ENCODE measurements at regions not wholly inside any gene's neighbourhood (a gene's known extent, or its start where the extent isn't known, plus 50 kb on each side); places are given as distances from the start of the nearest gene placed in this dataset.

DNA sequence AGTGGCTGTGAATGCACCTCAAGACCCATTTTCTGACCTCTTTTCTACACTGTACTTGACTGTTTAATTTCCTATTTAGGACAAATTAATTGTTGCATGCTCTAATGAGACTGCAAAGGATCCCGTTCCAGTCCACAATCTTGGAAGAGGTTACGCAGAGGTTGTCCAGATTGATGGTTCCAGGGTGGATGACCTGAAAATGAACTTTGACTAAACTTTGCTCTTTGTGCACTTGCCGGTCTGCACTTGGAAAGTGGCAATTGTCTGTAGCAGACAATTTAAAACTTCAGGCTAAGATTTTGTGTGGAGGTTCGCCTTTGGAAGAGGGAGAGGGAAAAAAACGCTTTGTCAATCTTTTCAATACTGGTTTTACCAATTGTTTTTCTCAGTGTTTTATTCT, 267.8 kb downstream of the TMEM161B start:
- intact Hi-C loops (cut with micrococcal nuclease), result no loop called here
- ATAC-seq, result no peak
- no peak for DNase-seq

- intact Hi-C loops (cut with micrococcal nuclease), result no loop called here
- ATAC-seq (no peak), DNase-seq (no peak)
These were observed 271.0 kb downstream of the TMEM161B start for GRCh38 chr5:87997662-87998061.

DNA sequence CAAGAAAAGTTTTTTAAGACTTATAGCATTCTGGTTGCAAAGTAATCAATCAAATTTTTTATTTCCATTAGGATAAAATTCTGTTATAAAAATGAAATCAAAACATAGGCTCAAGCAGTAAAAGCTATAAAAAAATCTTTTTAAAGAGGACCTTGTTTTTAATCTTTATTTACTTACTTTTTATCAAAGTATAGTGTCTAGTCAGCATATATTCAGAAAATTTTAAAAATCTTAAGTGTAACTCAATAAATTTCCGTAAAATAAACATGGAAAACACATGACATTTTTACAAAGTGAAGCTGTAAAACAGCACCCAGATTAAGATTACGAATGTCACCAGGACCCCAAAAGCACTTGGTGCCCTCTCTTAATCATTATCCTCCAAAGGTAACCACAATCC, 302.4 kb downstream of the TMEM161B start:
- ATAC-seq (no peak), DNase-seq (no peak)
- intact Hi-C loops (cut with micrococcal nuclease), result no loop called here

GRCh38 chr5:87954121-87954520, 314.5 kb downstream of the TMEM161B start:
- no peak for DNase-seq
- no peak for ATAC-seq
- intact Hi-C loops (cut with micrococcal nuclease), result no loop called here

GRCh38 chr5:87951661-87952060, 317.0 kb downstream of the TMEM161B start:
- no peak for ATAC-seq
- intact Hi-C loops (cut with micrococcal nuclease), result no loop called here

GRCh38 chr5:87949676-87950631, 318.7 kb downstream of the TMEM161B start:
- no peak for DNase-seq
- no peak for ATAC-seq
- intact Hi-C loops (cut with micrococcal nuclease), result no loop called here

More at GRCh38 chr5:87951661-87952060, 317.0 kb downstream of the TMEM161B start:
- no peak for DNase-seq

GRCh38 chr5:87948486-87948885, 320.2 kb downstream of the TMEM161B start:
- no peak for ATAC-seq
- intact Hi-C loops (cut with micrococcal nuclease), result no loop called here
- DNase-seq, result no peak

DNA sequence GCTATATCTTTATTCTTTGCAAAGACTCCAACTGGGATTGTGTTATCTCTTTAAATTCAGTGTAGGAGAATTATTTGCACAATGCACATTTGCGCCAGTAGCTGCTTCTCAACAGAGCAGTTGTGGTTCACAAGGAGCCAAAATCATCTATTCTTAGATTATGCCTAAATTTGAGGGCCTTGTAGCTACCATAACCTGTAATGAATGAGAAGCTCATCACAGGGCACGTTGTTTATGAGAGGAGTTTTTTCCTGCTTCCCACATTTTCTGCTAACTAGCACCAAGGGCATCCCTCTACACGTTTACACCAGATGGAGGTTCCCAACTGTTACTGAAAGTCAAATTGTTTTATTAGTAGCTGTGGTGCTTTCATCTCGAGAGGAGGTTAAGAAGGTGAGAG, 322.4 kb downstream of the TMEM161B start:
- no peak for ATAC-seq
- intact Hi-C loops (cut with micrococcal nuclease), result no loop called here
- DNase-seq, result no peak

GRCh38 chr5:87945286-87945650, 323.4 kb downstream of the TMEM161B start:
- intact Hi-C loops (cut with micrococcal nuclease), result no loop called here
- DNase-seq, result no peak
- ATAC-seq, result no peak

DNA sequence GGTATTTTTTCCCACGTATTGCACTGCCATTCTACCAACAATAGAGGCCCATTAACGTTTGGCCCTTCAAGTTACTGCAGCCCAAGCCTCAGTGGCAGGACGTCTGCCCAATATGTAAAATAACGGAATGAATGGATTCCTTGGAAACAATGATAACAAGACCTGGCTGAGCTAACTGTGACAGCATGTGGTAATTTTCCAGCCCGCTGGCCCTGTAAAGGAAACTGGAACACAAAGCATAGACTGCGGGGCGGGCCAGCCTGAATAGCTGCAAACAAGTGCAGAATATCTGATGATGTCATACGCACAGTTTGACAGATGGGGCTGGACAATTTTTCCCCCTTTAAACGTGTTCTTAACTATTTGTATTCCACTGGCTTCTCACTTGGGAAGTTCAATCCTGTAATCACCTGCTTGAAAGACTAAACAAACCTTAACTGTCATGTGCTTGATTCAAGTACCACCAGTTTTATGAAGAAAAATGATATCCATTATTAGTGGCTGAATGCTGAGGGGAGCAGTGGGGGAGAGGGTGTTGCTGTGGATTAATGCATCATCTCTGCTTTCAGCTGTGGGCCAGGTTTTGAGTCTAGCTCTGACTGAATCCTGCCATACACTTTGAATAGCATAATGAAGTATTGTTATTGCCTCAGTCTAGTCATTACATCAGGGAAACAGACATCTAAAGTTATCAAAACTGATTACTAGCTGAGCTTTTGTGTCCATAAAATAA, 323.9 kb downstream of the TMEM161B start:
- peak; percentile 73 for ATAC-seq
- peak; percentile 46 for DNase-seq
- intact Hi-C loops (cut with micrococcal nuclease), result no loop called here

GRCh38 chr5:87940775-87941174, 327.9 kb downstream of the TMEM161B start:
- intact Hi-C loops (cut with micrococcal nuclease), result no loop called here
- DNase-seq (no peak), ATAC-seq (no peak)

- DNase-seq (no peak), ATAC-seq (no peak)
- intact Hi-C loops (cut with micrococcal nuclease), result no loop called here
These were observed 332.0 kb downstream of the TMEM161B start for GRCh38 chr5:87936667-87937066.

DNA sequence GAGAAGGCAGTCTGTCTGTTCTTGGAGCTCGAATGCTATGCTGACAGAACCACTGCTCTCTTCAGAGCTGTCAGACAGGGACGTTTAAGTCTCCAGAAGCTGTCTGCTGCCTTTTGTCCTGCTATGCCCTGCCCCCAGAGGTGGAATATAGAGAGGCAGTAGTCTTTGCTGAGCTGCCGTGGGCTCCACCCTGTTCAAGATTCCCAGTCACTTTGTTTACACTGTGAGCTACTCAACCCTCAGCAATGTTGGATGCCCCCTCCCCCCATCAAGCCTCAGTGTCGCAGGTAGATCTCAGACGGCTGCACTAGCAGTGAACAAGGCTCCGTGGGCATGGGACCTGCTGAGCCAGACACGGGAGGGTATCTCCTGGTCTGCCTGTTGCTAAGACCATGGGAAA, 344.2 kb downstream of the TMEM161B start:
- ATAC-seq, result no peak

GRCh38 chr5:87916320-87916719, 352.3 kb downstream of the TMEM161B start:
- ATAC-seq (no peak), DNase-seq (no peak)
- intact Hi-C loops (cut with micrococcal nuclease), result no loop called here

More for the DNA sequence above, 344.2 kb downstream of the TMEM161B start:
- no peak for DNase-seq
- intact Hi-C loops (cut with micrococcal nuclease), result no loop called here

GRCh38 chr5:87912419-87912818, 356.2 kb downstream of the TMEM161B start:
- intact Hi-C loops (cut with micrococcal nuclease), result no loop called here
- ATAC-seq (no peak), DNase-seq (no peak)

- intact Hi-C loops (cut with micrococcal nuclease), result no loop called here
- no peak for ATAC-seq
- DNase-seq, result no peak
These were observed 359.3 kb downstream of the TMEM161B start for GRCh38 chr5:87909382-87909781.

GRCh38 chr5:87906962-87907361, 361.7 kb downstream of the TMEM161B start:
- ATAC-seq (no peak), DNase-seq (no peak)
- intact Hi-C loops (cut with micrococcal nuclease), result no loop called here

DNA sequence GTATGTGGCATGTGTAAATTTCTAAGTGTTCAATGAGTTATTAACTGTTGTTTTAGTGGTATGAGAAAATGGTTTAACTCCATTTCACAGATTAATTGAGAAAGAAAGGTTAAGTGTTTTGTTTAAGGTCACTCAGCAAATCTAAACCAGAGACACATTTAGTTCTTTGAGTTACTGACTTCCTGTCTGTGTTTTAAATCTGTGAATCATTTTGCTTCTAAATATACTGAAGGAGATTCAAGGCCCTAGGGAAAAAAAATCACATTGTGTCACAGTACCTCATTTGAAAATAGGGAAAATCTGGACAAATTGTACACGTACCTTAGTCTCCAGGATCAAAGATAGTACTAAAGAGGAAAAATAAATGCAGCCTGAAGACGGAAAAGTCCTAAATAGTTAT, 368.2 kb downstream of the TMEM161B start:
- no peak for ATAC-seq

DNA sequence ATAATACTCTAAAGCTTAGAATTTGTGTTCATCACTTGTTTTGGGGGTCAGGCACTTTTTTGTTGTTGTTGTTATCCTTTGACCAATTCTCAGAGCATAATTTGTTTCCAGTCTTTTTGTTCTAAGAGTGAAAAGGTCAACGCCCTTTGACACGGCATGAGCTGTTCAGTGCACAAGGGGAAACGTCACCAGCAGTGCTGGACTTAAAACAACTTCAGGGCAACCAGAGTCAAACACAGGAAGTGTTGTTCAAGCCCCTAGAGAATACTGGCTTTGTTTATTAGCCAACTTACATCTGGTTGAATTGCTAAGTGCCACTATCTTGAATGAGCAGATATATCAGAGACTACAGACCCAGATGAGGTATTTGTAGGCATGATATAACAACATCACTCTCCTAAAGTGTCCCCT, 368.9 kb downstream of the TMEM161B start:
- intact Hi-C loops (cut with micrococcal nuclease), result no loop called here
- DNase-seq, result peak; percentile 36
- ATAC-seq, result peak; percentile 96

More for the DNA sequence above, 368.2 kb downstream of the TMEM161B start:
- intact Hi-C loops (cut with micrococcal nuclease), result no loop called here
- DNase-seq, result no peak

DNA sequence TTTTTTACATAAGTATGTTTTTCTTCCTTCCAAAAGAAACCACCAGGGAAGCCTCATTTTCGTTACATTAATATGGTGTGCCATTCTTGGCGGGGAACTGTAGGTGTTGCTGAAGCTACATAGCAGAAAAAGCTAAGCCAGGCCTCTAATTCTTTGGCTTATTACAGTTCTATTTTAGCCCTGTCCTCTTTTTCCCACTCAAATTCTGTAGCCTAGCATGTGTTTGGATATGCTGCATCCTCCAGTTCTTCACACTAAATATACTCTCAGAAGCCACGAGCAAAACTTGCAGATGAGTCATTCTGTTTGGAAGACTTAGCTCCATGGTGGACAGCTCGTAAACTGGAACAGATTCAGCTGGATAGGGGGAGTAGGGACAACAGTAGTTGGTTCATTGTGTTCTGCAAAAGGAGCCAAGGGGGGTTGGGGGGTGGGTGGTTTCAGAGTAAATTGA, 369.4 kb downstream of the TMEM161B start:
- ATAC-seq (peak; percentile 92), DNase-seq (no peak)
- intact Hi-C loops (cut with micrococcal nuclease), result no loop called here

All from left ventricle myocardium superior (tissue), 1 donor.